ENCODE measurements at regions not wholly inside any gene's neighbourhood (a gene's known extent, or its start where the extent isn't known, plus 50 kb on each side); places are given as distances from the start of the nearest gene placed in this dataset.

DNA sequence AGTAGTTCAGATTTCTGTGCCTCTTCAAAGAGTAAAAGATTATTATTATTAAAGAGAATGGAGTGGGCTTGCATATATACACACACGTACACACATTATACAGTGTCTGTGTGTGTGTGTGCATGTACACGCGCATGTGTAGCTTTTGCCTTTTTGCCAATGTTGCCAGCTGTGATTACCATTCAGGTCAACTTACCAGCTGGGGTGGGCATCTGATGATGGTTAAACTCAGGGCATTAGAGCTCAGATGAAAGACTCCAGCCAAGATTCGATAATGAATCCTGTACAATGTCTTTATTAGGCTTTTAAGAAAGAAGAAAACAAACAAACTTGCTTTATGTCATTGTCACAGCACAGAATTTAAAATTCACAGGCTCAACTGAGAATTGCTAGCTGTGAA lies 296.5 kb upstream of the DMAC1 start:
- DNase-seq, result no peak
- 93 to 94% methylated on average over 4 of the region's 4 CpGs for WGBS, 2 donors
- H3K27ac ChIP-seq, result no peak overlapping the region
- TF ChIP-seq POLR2A (IDR thresholded peaks at IDR 0.05), result no peak
- TF ChIP-seq, protein P1, sequence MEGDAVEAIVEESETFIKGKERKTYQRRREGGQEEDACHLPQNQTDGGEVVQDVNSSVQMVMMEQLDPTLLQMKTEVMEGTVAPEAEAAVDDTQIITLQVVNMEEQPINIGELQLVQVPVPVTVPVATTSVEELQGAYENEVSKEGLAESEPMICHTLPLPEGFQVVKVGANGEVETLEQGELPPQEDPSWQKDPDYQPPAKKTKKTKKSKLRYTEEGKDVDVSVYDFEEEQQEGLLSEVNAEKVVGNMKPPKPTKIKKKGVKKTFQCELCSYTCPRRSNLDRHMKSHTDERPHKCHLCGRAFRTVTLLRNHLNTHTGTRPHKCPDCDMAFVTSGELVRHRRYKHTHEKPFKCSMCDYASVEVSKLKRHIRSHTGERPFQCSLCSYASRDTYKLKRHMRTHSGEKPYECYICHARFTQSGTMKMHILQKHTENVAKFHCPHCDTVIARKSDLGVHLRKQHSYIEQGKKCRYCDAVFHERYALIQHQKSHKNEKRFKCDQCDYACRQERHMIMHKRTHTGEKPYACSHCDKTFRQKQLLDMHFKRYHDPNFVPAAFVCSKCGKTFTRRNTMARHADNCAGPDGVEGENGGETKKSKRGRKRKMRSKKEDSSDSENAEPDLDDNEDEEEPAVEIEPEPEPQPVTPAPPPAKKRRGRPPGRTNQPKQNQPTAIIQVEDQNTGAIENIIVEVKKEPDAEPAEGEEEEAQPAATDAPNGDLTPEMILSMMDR (IDR thresholded peaks at IDR 0.05), result no peak
- TF ChIP-seq POLR2AphosphoS5 (IDR thresholded peaks at IDR 0.05), result no peak
- no peak for TF ChIP-seq EP300 (IDR thresholded peaks at IDR 0.05)
- H3K36me3 ChIP-seq, result no peaks in the 10 kb centered on the region
- H3K4me3 ChIP-seq, result no peak overlapping the region
- intact Hi-C loops (cut with DNase I), result no loop called here
- no peaks in the 10 kb centered on the region for H3K27me3 ChIP-seq
- no peaks in the 10 kb centered on the region for H3K9me3 ChIP-seq
- H3K4me1 ChIP-seq, result no peaks in the 10 kb centered on the region

- H3K27ac ChIP-seq, result no peak overlapping the region
- TF ChIP-seq POLR2A (IDR thresholded peaks at IDR 0.05) (no peak), POLR2AphosphoS5 (IDR thresholded peaks at IDR 0.05) (no peak)
- no peaks in the 10 kb centered on the region for H3K27me3 ChIP-seq
- 82 to 86% methylated on average over 3 of the region's 3 CpGs for WGBS, 2 donors
- no peaks in the 10 kb centered on the region for H3K36me3 ChIP-seq
- intact Hi-C loops (cut with DNase I), result no loop called here
- H3K9me3 ChIP-seq, result no peaks in the 10 kb centered on the region
- no peak overlapping the region for H3K4me3 ChIP-seq
- H3K4me1 ChIP-seq, result no peaks in the 10 kb centered on the region
- no peak for DNase-seq
Measured at GRCh38 chr9:8095672-8096086, 296.1 kb upstream of the DMAC1 start.

DNA sequence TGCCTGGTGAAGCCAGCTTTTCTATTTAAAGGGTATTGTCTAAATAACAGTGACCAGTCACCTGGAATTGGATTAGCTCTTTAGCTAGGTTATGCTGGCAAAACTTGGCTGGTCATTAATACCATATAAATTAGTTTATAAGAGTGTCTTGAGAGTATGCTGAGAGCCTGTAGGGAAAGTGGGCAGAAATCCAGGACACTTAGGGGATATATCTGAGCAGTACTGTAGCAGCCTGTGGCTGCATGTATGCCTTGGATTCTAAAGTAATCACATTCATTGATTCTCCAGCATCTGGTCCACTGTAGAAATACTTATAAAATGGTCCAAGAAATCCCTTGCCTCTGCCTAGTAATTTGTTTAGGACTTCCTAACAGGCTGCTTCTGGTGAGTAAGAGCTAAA lies 288.9 kb upstream of the DMAC1 start:
- Histone ChIP-seq H3K36me3 (no peaks in the 10 kb centered on the region), H3K27me3 (no peaks in the 10 kb centered on the region), H3K4me3 (no peak overlapping the region), H3K9me3 (no peaks in the 10 kb centered on the region), H3K27ac (no peak overlapping the region), H3K4me1 (no peaks in the 10 kb centered on the region)
- intact Hi-C loops (cut with DNase I), result no loop called here
- TF ChIP-seq, protein P1 (IDR thresholded peaks at IDR 0.05), result no peak
- TF ChIP-seq POLR2AphosphoS5 (IDR thresholded peaks at IDR 0.05) (no peak), EP300 (IDR thresholded peaks at IDR 0.05) (no peak), POLR2A (IDR thresholded peaks at IDR 0.05) (no peak)
- DNase-seq, result no peak

- Histone ChIP-seq H3K4me1 (no peaks in the 10 kb centered on the region), H3K4me3 (no peak overlapping the region), H3K9me3 (no peaks in the 10 kb centered on the region), H3K27me3 (no peaks in the 10 kb centered on the region), H3K27ac (no peak overlapping the region), H3K36me3 (no peaks in the 10 kb centered on the region)
- DNase-seq, result no peak
- intact Hi-C loops (cut with DNase I), result no loop called here
- 73 to 88% methylated on average over 1 of the region's 1 CpG for WGBS, 2 donors
- TF ChIP-seq EP300 (IDR thresholded peaks at IDR 0.05), result no peak
- no peak for TF ChIP-seq POLR2AphosphoS5 (IDR thresholded peaks at IDR 0.05)
- TF ChIP-seq POLR2A (IDR thresholded peaks at IDR 0.05), result no peak
- TF ChIP-seq, protein P1 (IDR thresholded peaks at IDR 0.05), result no peak
Measured at GRCh38 chr9:8085986-8086385, 286.4 kb upstream of the DMAC1 start.

DNA sequence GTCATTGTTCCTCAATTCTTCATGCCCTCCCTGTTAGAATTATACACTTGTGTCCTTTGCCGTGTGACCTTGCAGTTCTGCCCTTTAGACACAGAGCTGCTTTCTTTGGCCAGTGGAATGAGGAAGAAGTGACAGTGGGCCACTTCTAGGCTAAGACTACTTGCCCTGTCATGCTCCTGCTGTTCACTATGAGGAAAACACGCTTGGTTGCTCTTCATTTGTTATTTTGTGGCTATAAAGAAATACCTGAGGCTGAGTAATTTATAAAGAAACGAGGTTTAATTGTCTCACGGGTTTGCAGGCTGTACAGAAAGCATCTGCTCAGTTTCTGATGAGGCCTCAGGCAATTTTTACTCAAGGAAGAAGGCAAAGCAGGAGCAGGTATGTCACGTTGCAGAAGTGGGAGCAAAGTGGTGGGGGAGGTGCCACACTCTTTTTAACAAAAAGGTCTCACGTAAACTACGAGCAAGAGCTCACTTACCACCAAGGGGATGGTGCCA lies 279.1 kb upstream of the DMAC1 start:
- intact Hi-C loops (cut with DNase I), result no loop called here
- no peak overlapping the region for H3K4me3 ChIP-seq
- peaks cover 0 to 1% (median 0%) of the 10 kb centered on the region in 4 donors for H3K9me3 ChIP-seq
- 84 to 91% methylated on average over 7 of the region's 7 CpGs for WGBS, 2 donors
- TF ChIP-seq POLR2A (IDR thresholded peaks at IDR 0.05), result no peak
- TF ChIP-seq, protein P1 (IDR thresholded peaks at IDR 0.05), result no peak
- no peak for TF ChIP-seq EP300 (IDR thresholded peaks at IDR 0.05)
- TF ChIP-seq POLR2AphosphoS5 (IDR thresholded peaks at IDR 0.05), result no peak
- no peak for DNase-seq
- H3K27ac ChIP-seq, result no peak overlapping the region
- H3K4me1 ChIP-seq, result no peaks in the 10 kb centered on the region
- no peaks in the 10 kb centered on the region for H3K27me3 ChIP-seq
- H3K36me3 ChIP-seq, result no peaks in the 10 kb centered on the region
